ENCODE measurements at regions not wholly inside any gene's neighbourhood (a gene's known extent, or its start where the extent isn't known, plus 50 kb on each side); places are given as distances from the start of the nearest gene placed in this dataset.

- TF ChIP-seq CTCF (conservative IDR thresholded peaks at IDR 0.05) = no peak
- H3K27ac ChIP-seq = no peak overlapping the region
Measured at GRCh38 chr12:42785944-42786343, 196.4 kb upstream of the PRICKLE1 start.

GRCh38 chr12:42780671-42781070 is 191.1 kb upstream of the PRICKLE1 start:
- H3K27ac ChIP-seq = no peak overlapping the region
- no peak for TF ChIP-seq CTCF (conservative IDR thresholded peaks at IDR 0.05)

- TF ChIP-seq CTCF (conservative IDR thresholded peaks at IDR 0.05) = no peak
Measured at GRCh38 chr12:42779186-42779859, 189.8 kb upstream of the PRICKLE1 start.

GRCh38 chr12:42776396-42776795 is 186.8 kb upstream of the PRICKLE1 start:
- H3K27ac ChIP-seq = no peak overlapping the region
- no peak for TF ChIP-seq CTCF (conservative IDR thresholded peaks at IDR 0.05)

More at GRCh38 chr12:42779186-42779859, 189.8 kb upstream of the PRICKLE1 start:
- H3K27ac ChIP-seq = no peak overlapping the region

GRCh38 chr12:42774238-42774637 is 184.7 kb upstream of the PRICKLE1 start:
- no peak for TF ChIP-seq CTCF (conservative IDR thresholded peaks at IDR 0.05)
- H3K27ac ChIP-seq = no peak overlapping the region

- no peak overlapping the region for H3K27ac ChIP-seq
- no peak for TF ChIP-seq CTCF (conservative IDR thresholded peaks at IDR 0.05)
Measured at GRCh38 chr12:42770261-42770660, 180.7 kb upstream of the PRICKLE1 start.

GRCh38 chr12:42769455-42769854 is 179.9 kb upstream of the PRICKLE1 start:
- no peak overlapping the region for H3K27ac ChIP-seq
- TF ChIP-seq CTCF (conservative IDR thresholded peaks at IDR 0.05) = no peak
